Hepatic stellate cell (primary cell): ENCODE measurements at regions not wholly inside any gene's neighbourhood (a gene's known extent, or its start where the extent isn't known, plus 50 kb on each side); places are given as distances from the start of the nearest gene placed in this dataset.

ENCODE experiments used
- DNase-seq: peaks from one replicate; pipeline ENCODE4 v3.0.0; 2011; ENCODE audit warnings: low spot score

DNA sequence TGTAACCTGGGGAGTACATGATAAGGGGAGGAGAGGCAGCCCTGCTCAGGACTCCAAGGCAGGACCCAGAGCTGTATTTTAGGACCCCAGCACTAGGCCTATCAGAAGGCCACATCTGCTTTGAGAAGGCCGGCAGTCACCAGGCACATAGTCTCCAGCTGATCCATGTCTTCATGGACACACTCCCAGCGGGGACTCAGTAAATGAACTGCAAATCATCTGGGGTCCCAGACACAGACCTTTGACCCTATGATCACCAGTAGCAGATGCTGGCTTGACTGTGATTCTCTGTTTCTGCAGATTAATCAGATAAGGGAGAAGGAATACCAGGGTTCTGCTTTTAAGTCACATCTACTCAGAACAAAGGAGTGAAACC lies 341.4 kb upstream of the PODXL start:
- DNase-seq: no peak

DNA sequence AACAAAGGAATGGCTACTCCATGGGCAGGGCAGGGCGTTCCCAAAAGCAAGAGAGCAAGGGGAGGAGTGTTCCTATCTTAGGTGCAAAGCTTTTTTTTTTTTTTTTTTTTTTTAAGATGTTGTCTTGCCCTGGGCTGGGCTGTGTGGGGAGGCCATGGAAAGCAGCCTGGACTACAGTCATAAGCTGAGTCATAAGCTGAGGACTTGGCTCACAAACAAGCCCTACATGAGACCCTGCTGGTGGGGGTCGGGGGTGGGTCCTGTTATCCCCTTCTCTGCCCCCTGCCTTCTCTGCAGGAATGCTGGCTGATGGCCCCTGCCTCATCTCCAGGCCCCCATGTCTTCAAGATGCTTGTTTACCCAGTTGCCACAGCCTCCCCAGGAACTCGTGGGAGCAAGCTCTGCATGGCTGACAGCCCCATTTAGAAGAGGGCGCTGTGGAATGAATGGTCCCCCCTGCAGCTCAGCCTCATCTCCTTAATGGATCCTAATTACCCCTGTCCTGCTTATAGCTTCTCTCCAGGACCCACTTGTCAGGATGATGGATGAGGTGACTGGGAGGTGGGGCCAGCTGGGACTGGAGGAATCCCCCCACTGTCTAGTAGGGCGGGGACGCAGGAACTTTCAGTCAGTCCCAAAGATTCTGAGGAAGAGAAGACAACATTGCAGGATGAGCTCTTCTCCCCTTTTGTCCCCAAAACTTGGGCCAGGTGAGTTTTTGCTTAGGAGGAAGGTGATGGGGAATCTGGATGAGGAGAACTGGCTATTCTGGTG lies 340.8 kb upstream of the PODXL start:
- no peak for DNase-seq

DNA sequence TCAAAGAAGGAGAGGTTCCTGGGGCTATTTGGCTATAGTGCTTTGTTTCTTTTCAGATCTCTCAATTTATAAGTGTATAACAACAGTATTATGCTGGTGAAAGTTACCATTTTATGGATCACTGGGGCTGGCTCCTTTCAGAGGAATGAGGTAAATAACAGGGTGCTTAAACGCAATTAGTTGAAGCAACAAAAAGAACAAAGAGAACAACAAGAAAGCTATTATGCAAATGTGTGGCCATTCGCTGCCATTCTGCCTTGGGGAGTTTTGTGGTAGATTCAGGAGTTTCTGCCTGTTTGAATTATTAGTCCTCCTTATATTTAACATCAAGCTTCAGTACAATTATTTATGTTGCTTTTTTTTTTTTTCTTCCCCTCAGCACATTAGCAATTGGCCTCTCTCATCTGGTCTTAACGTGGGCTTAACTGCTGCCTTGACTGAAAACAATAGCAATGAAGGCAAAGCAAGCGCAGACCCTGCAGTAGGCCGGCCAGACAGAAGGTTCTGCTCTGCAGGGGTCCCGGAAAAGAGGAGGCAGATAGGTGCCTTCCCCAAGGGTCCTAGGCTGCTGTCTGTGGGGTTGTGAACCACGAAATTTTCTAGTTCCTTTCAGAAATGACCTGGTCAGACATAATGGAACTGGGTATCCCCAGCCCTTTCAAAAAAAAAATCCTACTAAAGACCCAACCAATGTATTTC lies 339.9 kb upstream of the PODXL start:
- no peak for DNase-seq

DNA sequence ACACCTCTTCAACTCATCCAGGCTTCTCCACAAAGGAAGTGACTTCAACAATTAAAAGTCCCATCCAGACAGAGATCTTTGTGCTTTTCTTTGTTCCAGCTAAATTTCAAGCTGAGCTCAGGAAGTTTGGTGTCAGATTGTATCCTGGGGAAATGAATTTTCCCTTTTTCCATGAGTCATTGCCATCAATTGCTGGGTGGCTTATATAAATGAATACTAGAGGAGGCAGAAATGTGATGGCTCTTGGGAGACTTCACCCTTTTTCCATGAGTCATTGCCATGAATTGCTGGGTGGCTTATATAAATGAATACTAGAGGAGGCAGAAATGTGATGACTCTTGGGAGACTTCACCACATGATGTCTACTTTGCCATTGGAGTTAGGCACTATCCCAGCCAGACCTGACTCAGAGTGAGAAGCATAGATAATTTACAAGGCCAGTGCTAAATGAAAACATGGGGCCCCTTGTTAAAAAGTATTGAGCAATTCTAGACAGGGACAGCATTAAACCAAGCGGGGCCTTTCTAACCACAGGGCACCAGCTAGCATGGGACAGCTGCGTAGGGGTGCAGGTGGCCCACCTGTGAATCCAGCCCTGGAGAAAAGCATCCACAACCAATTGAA lies 339.2 kb upstream of the PODXL start:
- no peak for DNase-seq

DNA sequence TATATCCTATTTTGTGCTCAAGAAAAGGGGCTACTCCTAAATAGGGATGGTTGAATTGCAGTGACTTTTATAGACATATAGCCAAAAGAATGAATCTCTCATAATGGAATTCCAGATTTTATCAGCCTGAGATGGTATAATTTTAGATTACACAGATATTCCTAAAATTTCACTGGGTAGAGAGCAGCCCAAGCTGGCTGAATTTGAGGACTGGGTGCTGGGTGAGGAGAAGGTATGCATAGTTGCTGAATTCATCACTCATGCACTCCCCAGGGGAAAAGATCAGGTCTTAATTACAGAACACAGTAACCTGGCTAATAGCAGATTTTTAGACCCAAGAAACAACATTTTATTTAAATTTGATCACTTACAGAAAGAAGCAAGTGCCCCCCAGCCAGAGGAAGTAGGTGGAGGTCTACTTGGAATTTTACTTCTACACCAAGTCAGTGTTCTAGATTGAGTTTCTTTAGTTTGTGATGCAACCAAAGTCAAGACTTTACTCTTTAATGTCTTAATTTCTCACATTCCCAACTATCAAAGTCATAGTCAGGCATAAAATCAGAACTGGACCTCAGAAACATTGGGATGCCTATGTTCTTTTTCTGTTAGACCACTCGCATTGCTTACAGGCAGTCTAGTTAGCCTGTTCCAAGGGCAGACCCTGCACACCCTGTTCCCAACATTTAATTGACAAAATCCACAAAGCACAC lies 337.4 kb upstream of the PODXL start:
- DNase-seq: no peak

DNA sequence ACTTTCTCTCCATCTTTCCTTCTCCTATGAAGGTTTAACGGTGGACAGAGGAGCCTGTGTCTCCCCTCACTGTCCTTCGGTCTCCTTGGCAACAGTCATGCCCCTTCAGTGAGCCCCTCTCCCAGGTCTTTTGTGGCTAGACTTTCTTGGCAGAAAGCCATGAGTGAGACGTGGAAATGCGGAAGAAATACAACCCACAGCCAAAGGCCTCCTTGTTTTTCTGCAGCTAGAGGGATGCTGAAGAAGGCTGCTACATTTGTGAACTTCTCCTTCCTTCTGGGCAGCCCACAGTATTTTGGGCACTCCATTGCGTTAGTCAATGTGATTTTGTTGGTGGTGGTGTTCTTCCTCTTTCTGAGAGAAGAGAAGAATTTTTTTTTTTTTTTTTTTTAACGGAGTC lies 333.7 kb upstream of the PODXL start:
- DNase-seq: no peak

DNA sequence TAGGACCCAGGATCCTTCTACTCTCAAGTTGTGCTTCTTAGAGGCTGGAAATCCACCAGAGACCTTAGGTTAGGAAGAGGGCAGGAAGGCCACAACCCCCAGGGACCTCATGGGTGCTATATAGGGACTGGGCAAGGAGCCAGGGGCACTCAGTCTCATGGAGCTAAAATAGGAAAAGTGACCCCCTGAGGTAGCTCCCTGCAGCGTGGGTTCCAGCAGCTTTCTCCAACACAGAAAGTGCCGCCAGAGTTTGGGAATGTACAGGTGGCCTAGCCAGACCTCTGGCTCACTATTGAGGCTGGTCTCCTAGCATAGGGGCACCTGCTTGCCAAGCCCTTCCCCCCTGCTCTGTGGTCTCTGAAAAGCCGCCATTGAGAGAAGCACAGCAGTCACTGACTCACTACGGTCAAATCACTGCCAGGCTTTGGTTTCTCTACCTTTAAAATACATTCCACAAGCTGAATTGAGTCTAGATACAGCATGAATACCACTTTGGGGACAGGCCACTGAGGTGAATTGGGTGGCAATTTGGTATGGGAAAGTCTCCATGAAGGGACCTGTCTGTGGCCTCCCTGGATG lies 333.2 kb upstream of the PODXL start:
- DNase-seq: no peak

DNA sequence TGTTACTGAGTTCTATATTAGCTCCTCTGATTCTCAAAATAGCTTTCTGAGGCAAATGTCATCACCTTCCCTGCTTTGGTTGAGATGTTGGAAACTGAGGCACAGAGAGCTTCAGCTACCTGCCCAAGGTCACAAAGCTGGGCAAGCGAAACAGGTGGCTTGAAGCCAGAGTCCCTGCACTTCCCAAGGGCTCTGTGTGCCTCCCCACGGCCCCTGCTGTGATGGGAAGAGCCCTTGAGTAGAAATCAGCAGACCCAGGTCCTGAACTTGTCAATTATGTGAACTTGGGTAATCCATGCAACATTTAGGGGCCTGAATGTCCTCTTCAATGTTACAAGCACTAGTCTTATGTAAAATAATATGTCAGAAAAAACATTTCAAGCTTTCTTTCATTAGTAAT lies 327.3 kb upstream of the PODXL start:
- DNase-seq: no peak

DNA sequence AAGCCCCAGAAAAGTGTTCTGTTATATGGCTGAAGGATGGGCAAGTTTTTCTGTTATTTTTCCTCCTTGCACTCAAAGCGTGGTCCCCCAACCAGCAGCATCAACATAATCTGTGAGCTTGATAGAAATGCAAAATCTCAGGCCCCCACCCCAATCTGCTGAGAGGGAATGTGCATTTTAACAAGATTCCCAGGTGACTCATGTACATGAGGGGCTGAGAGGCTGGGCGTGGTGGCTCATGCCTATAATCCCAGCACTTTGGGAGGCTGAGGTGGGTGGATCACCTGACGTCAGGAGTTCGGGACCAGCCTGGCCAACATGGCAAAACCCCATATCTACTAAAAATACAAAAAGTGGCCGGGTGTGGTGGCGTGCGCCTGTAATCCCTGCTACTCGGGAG lies 326.8 kb upstream of the PODXL start:
- no peak for DNase-seq

DNA sequence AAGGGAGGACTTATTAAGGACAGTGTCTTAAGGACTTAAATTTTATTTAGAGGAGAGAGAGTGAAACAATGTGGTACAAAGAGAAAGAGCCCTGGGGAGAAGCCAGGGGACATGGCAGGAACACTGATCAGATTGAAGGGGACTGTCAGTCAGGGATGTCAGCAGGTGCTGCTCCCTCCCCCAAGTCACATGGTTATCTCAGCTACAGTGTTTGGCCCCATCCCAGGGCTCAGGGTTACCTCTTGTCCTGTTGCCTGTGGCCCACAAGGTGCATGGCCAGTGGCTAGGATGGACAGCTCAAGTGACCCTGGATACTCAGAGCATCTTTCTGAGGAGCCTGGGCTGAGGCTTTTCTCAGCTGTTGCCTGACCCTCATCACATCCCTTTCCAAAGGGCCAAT lies 325.9 kb upstream of the PODXL start:
- no peak for DNase-seq

DNA sequence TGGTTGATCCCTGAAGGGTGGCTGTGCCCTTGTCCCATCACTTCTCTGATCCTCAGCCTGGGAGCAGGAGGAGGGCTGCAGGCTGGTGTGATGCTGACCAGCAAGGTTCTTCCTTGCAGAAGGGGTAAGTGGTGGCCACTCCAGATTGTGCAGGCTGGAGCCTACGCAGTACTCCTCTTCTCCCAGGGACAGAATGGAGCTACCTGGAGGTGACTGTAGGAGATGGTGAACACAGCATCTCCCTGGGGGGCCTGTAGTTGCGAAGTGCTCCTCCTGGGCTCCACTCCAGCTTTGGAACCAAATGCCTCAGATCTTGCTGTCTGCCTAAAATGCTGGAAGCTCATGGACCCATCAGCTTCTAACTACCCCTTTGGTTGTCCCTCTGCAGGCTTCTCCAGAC lies 323.6 kb upstream of the PODXL start:
- DNase-seq: no peak

DNA sequence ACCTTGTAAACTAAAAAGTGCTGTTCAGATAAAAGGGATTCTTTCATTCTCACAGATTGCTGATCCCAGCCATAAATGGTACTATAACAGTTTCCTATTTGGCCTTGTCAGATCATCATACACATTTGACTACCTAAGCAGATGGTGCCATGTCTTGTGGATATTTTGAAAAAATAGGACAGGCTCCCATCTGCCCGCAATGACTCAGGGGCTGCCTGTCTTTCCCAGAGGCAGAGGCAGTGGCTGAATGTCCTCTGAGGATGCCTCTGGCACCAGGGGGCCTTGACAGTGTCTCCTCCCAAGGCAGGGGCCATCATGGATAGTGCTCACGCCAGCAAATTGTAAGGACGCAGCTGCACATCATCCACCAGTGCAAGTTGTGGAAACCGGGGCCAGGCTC lies 323.0 kb upstream of the PODXL start:
- DNase-seq: no peak

DNA sequence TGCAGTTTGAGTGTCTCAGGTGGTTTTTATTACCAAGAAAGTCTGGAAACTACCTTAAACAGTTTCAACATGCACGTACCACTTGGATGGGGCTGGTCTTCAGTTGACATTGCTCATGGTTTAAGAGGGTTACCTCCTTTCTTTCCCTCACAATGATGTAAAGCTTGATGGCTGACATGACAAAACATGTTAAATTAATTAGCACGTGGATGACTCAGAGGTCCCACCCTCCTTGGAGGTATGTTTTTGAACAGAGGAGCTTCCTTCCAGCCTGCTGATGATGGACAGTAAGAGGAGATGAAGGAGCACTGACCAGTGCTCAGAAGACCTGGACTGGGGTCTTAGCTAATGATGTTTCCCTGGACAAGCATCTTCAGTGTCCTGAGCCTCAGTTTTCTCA lies 322.3 kb upstream of the PODXL start:
- DNase-seq: no peak

DNA sequence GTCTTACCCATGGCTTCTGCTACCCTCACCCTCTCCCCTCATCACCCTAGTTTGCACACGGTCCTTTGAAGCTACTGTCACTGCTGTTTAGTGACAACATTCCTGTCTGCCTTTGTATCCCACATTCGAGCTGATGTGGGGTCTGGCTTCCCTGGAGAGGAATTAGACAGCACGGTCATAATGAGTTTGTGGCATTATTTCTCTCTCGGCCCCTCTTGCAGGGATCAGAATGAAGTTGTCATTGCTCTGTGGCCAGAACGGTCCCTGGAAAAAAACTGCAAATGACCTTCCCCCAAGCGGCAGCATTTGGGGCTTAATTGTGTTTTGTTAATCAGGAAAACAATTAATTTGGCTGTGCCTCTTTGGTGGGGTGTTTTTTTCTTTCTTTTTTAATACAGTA lies 317.2 kb upstream of the PODXL start:
- DNase-seq: no peak

DNA sequence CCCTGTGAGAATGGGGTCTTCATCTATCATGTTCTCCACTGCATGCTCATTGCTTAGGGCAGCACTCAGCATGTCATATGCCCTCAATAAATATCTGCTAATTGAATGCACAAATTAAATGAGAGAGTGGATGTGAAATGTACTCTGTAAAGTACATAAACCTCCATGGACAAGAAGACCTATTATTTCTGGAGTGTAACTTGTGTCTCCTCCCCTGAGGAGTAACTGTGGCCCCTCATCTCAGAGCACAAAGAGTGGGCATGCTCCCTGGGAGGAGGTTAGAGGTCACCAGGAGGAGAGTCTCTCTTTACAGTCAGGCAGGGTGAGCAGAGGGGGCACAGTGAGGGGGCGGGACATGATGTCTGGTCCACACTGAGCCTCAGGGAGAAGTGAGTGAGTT lies 313.6 kb upstream of the PODXL start:
- DNase-seq: no peak

DNA sequence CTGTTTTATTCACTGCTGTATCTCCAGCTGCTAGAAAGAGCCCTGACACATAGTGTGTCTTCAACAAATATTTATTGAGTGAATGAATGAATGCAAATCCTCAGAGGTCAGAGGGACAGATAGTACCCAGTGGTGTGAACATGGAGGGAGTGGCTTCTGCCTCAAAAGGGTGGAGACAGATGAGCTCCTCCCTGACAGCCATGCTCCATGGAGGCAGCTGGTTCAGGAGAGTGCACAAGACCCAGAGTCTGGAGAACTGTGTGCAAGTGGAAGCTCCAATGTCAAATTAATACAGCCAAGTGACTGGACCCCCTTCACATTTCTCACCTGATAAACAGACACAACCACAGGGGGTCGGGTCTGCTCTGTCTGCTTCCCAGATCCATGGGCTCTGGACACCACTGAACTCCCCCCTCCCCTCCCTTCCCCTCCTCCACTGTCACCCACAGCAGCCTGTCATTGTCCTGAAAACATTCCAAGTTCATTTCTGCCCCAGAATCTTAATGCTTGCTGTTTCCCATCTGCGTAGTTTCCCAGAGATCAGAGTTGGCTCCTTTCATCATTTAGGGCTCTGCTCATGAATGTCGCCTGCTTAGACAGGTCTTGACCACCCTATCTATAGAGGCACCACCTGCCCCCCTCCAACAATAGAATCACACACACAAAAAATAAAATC lies 312.9 kb upstream of the PODXL start:
- DNase-seq: no peak

DNA sequence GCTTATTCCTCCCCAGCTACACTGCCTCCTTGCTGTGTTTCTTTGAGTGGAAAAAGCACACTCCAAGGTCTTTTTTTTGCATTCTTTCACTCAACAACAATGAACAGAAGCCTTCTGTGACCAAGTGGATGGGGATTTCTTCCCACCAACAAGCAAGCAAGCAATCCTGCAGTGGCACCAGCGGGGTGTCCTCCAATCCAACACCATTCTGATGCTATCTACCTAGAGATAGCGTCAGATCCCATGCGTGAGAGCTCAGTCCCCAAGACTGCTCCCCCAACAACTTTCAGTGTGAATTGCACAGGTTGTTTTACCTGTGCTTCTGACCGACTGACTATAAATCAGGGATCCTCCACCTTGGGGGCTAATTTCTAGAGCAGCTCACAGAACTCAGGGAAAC lies 311.0 kb upstream of the PODXL start:
- no peak for DNase-seq

DNA sequence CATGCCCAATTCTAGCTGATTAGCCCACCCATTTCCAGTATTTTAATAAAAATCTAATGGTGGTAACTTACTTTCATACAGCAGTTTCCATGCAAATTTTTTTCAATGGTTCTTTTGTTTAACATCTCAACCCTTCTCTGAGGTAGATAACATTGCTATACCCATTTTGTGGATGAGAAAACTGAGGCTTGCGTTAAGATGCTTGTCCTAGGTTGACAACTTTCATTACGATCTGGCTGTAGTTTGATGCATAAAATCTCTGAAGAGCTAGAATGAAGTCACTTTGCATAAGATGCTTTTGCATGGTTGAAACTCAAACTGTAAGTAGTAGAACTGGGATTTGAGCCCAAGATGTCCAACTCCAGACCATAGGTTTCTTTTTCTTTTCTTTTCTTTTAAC lies 309.5 kb upstream of the PODXL start:
- DNase-seq: no peak

DNA sequence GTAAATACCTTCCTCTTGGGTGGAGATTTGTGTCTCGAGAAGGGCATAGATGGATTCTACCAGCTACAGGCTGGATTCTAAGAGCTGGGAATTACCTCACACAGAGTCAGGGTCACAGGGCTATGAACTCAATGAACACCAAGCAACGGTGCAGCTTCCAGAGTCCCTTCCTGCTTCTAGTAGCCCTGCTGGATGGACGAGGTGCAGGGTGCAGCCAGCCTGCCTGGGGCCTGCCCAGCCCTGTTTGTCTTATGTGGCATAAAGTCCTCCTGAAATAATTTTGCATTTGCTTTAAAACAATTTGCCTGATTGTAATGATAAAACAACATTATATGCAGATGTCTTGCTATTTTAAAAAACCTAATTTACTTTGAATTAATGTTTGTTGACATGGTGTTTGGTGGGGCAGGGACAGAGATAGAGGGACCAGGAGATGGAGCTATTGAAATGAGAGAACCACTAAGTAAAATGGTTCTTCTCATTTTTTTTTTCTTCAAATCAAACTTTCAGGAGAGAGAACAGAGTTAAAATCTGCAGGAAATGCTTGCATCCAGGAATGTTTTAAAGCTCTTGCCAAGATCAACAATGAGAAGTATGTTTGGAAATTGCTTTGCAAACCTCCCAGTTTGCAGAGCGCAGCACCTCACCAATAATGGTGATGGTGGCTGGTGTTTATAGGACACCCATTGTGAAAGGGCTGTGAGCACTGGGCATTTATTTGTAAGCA lies 305.4 kb upstream of the PODXL start:
- DNase-seq: no peak

DNA sequence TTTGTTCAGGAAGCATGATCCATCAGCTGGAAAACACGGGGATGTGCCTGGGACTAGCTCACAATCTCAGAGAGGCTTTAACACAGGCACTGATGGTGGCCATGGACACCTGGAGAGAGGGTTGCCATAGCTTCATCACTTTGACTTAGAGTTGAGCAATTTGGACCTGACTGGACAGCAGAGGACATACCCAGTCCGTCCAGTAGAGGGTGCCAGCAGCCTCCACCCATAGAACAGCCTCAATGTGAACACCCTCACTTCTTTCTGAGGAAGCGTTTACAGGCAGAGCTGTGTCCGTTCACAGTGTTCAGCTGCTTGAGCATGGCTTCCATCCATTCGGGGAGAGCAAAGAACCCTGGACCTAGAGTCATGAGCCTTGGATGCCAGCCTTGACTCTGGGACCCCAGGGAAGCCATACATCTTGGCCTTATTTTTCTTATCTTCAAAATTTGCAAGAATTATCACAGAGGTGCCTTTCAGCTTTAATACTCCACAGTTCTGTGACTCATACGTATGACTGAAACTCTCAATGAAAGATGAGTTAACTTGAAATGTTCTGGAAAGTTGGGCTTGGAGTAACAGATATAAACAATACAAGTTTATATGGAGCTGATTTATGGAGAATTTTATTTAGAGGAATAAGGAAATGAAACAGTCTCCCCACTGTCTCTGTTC lies 302.9 kb upstream of the PODXL start:
- peak; percentile 70 for DNase-seq

DNA sequence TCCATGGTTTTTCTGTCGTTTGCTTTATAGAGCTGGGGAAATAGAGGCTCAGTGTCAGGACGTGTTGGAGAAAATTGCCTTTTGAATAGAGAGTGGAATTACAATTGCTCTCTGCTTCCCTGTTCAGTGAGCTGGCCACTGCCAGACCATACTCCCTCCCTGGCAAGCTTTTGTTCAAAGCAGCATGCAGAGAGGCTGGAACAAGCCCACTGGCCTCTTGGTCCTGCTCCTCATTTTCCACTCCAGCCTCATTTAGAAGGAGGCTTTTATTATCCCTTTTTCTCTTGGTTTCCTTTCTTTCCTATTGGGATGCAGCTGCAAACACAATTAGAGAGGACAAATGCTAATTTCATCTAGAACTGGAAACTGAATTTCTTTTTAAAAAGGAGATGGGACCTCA lies 302.2 kb upstream of the PODXL start:
- no peak for DNase-seq
